T47D (cell line): ENCODE measurements at regions not wholly inside any gene's neighbourhood (a gene's known extent, or its start where the extent isn't known, plus 50 kb on each side); places are given as distances from the start of the nearest gene placed in this dataset.

Experiments
- DNase-seq, 2 experiments: peaks; one replicate each; pipeline versions ENCODE4 v3.0.0 to v3.0.0-alpha.2; 2011 to 2012; ENCODE audit warnings: low read depth in 1 of 2, low spot score in 1 of 2
- JUND ChIP-seq: IDR thresholded peaks from 2 replicates; pipeline ENCODE4 v1.6.1; 2012; ENCODE audit warnings: low read depth
- in situ Hi-C: cut with HindIII; loops from 2 replicates; pipeline ENCODE4 v1.10.0; 2016; ENCODE audit warnings: low sequenced_read_pairs, low pct_unique_long_range_greater_than_20kb

DNA sequence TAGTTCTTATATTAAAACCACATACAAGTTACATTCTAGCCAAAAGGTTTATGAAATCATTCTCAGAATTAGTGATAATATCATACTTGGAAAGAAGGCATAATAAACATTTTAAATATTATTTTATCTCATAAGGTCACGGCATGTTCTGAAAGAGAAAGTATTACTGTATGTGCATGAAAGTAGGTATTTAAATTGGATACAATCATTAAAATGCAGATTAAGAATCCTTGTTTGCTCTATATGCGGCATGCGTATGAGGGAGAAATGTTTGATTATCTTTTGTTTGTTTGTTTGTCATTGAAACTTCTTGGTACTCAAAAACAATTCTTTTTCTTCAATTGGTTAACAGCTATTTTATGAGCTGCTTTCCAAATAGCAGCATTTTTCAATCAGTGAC, 183.9 kb upstream of the TLL1 start:
- DNase-seq: no peak
- no peak for TF ChIP-seq JUND
- in situ Hi-C loops: no loop called here

DNA sequence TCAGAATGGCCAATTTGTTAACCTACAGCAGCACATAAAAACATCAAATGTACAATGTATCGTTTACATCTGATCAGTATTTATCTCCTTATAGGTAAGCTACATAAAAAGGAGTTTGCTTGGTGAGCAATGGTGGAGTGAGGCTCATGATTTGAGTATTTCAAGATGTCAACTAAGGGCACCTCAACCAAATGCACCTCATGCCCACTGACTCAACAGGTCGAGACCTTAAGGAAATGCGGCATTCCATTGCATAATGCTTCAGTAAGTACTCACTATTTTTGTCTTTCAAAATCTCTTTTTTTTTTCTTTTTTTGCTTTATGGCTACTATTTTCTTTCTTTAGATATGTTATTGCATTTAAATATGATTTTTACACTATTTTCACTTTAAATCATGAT, 181.0 kb upstream of the TLL1 start:
- no peak for TF ChIP-seq JUND
- no peak for DNase-seq
- in situ Hi-C loops: no loop called here

- no peak for TF ChIP-seq JUND
- in situ Hi-C loops: no loop called here
- no peak for DNase-seq
These were observed 174.8 kb upstream of the TLL1 start for GRCh38 chr4:165698272-165698671.

- DNase-seq: no peak
- in situ Hi-C loops: no loop called here
- no peak for TF ChIP-seq JUND
These were observed 174.0 kb upstream of the TLL1 start for GRCh38 chr4:165699055-165699454.

GRCh38 chr4:165700855-165701254, 172.2 kb upstream of the TLL1 start:
- peak in 1 of 2 experiments; percentile 29 for DNase-seq
- in situ Hi-C loops: no loop called here
- no peak for TF ChIP-seq JUND

GRCh38 chr4:165707128-165707527, 165.9 kb upstream of the TLL1 start:
- no peak for TF ChIP-seq JUND
- in situ Hi-C loops: no loop called here
- DNase-seq: no peak

DNA sequence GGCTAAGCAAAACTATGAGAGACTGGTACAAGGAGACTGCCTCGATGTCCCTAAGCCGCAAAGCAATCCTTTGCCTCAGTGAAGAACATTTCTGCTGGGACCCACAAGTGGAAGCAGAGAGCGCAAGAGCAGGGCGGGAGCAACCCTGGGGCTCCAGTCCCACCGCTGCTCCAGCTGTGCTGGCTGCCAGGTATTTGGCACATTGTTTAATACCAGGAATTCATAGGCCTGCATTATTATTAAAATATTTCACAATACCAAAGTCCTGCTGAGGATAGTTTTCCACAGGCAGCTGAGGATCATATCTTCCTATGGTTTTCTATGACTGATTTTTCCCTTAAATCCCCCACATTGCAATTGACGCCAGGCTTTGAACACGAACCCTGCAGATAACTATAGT, 163.5 kb upstream of the TLL1 start:
- in situ Hi-C loops: no loop called here
- DNase-seq: no peak
- no peak for TF ChIP-seq JUND

GRCh38 chr4:165709973-165710526, 163.0 kb upstream of the TLL1 start:
- in situ Hi-C loops: no loop called here
- DNase-seq: peak in 1 of 2 experiments; percentile 59
- TF ChIP-seq JUND: no peak

GRCh38 chr4:165711436-165711835, 161.6 kb upstream of the TLL1 start:
- TF ChIP-seq JUND: no peak
- in situ Hi-C loops: no loop called here
- DNase-seq: no peak

- DNase-seq: no peak
- no peak for TF ChIP-seq JUND
- in situ Hi-C loops: no loop called here
These were observed 161.1 kb upstream of the TLL1 start for GRCh38 chr4:165711912-165712311.

DNA sequence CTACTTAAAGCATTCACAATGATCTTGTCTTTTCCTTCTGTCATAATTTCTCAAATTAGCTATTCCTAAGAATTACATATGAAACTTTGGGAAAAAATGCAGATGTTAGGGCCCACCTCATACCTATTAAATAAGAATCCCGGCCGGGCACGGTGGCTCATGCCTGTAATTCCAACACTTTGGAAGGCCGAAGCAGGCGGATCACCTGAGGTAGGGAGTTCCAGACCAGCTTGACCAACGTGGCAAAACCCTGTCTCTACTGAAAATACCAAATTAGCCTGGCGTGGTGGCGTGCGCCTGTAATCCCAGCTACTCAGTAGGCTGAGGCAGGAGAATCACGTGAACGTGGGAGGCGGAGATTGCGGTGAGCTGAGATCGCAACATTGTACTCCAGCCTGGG, 158.4 kb upstream of the TLL1 start:
- TF ChIP-seq JUND: no peak
- no peak for DNase-seq
- in situ Hi-C loops: no loop called here

- no peak for DNase-seq
- no peak for TF ChIP-seq JUND
- in situ Hi-C loops: no loop called here
These were observed 157.8 kb upstream of the TLL1 start for GRCh38 chr4:165715211-165715610.

DNA sequence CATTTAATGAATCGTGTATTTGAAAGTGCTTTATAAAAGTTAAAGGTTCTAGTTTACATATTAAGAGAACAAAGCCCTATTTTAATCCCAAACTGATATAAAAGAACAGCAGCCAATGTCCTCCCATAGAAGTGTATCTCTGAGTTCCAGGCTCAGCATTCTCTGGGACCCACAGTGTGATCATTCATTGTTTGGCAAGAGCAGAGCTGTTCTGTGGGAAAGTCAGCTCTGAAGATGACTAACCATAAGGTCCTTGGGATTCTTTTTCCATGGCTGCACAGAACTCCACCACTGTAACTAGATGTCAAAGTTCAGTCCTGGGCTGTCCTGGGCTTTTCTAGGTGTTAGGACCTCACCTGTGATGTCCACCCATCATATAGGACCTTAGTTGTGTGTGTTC, 157.0 kb upstream of the TLL1 start:
- no peak for DNase-seq
- in situ Hi-C loops: no loop called here
- TF ChIP-seq JUND: no peak

DNA sequence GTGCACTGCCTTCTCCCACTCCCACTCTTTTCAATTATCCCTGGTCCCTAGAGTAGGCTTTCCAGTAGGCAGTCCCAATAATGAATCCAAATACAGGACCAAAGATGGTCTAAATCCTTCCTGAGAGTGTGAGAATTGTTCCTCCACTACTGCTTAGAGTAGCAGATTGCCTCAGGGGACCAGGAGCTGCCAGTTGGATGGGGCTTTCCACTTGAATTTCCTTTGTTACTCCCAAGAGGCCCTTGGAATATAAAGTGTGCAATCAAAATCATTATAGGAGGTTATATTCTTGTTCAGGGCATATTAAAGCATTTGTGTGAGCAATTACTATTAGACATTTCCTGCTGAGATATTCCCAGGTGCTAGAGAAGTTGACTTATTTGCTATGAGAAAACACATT, 156.6 kb upstream of the TLL1 start:
- DNase-seq: no peak
- in situ Hi-C loops: no loop called here
- TF ChIP-seq JUND: no peak
